Liver (tissue), 8 donors: ENCODE measurements at regions not wholly inside any gene's neighbourhood (a gene's known extent, or its start where the extent isn't known, plus 50 kb on each side); places are given as distances from the start of the nearest gene placed in this dataset.

ENCODE experiments used
- DNase-seq: peaks from one replicate; pipeline ENCODE4 v3.0.0-alpha.2; 2017; ENCODE audit warnings: low spot score
- H3K27ac ChIP-seq, 2 donors: one replicate each; pipeline ENCODE4 v1.7.0; 2013; ENCODE audit warnings: inconsistent platforms in 2 of 2, low read length in 2 of 2, control low read depth in 1 of 2, low read depth in 1 of 2, mild to moderate bottlenecking in 1 of 2
- H3K27me3 ChIP-seq, 4 donors: one replicate each; pipeline versions ENCODE4 v1.6.1 to v1.7.0; 2013; ENCODE audit warnings: low read length in 3 of 4, inconsistent platforms in 1 of 4, mild to moderate bottlenecking in 1 of 4, moderate library complexity in 1 of 4; ENCODE audit not compliant: control insufficient read depth in 4 of 4, insufficient read depth in 4 of 4
- H3K36me3 ChIP-seq, 4 donors: one replicate each; pipeline versions ENCODE4 v1.6.1 to v1.7.0; 2013; ENCODE audit warnings: low read length in 3 of 4, mild to moderate bottlenecking in 3 of 4, low read depth in 1 of 4, moderate library complexity in 1 of 4; ENCODE audit not compliant: control insufficient read depth in 4 of 4, insufficient read depth in 3 of 4
- H3K4me1 ChIP-seq, 4 donors: one replicate each; pipeline versions ENCODE4 v1.6.1 to v1.7.0; 2013; ENCODE audit warnings: low read length in 3 of 4, mild to moderate bottlenecking in 3 of 4, moderate library complexity in 1 of 4; ENCODE audit not compliant: control insufficient read depth in 4 of 4, insufficient read depth in 4 of 4
- H3K4me3 ChIP-seq, 3 donors: one replicate each; pipeline versions ENCODE4 v1.6.1 to v1.7.0; 2013; ENCODE audit warnings: low read length in 3 of 3, control low read depth in 1 of 3, low read depth in 1 of 3, mild to moderate bottlenecking in 1 of 3
- H3K9ac ChIP-seq, 2 donors: one replicate each; pipeline ENCODE4 v1.7.0; 2013; ENCODE audit warnings: low read length in 2 of 2, mild to moderate bottlenecking in 2 of 2, moderate library complexity in 2 of 2, control low read depth in 1 of 2, low read depth in 1 of 2
- H3K9me3 ChIP-seq, 4 donors: one replicate each; pipeline versions ENCODE4 v1.6.1 to v1.7.0; 2013; ENCODE audit warnings: low read length in 3 of 4; ENCODE audit not compliant: control insufficient read depth in 4 of 4
- EGR1 ChIP-seq, 2 donors: IDR thresholded peaks; 2 replicates each; pipeline ENCODE4 v1.6.1; 2016 to 2018; ENCODE audit warnings: antibody characterized with exemption in 2 of 2, low read depth in 2 of 2
- FOXA1 ChIP-seq: IDR thresholded peaks from 2 replicates; pipeline ENCODE4 v1.6.1; 2016; ENCODE audit warnings: antibody characterized with exemption
- FOXA2 ChIP-seq: IDR thresholded peaks from 2 replicates; pipeline ENCODE4 v1.6.1; 2016; ENCODE audit warnings: antibody characterized with exemption
- GABPA ChIP-seq, 2 donors: IDR thresholded peaks in 1 of 2; conservative IDR thresholded peaks in 1 of 2; 2 replicates each; pipeline ENCODE4 v1.6.1; 2016; ENCODE audit warnings: antibody characterized with exemption in 2 of 2, mild to moderate bottlenecking in 1 of 2, moderate library complexity in 1 of 2
- HNF4A ChIP-seq, 2 donors: conservative IDR thresholded peaks; 2 replicates each; pipeline ENCODE4 v1.6.1; 2016; ENCODE audit warnings: antibody characterized with exemption in 2 of 2, mild to moderate bottlenecking in 2 of 2
- JUND ChIP-seq, 2 donors: IDR thresholded peaks; 2 replicates each; pipeline ENCODE4 v1.6.1; 2016; ENCODE audit warnings: antibody characterized with exemption in 2 of 2
- NR2F2 ChIP-seq: IDR thresholded peaks from 2 replicates; pipeline ENCODE4 v1.6.1; 2016; ENCODE audit warnings: antibody characterized with exemption
- RXRA ChIP-seq, 2 donors: IDR thresholded peaks; 2 replicates each; pipeline ENCODE4 v1.6.1; 2017 to 2018; ENCODE audit warnings: antibody characterized with exemption in 2 of 2, mild to moderate bottlenecking in 1 of 2
- SP1 ChIP-seq: IDR thresholded peaks from 2 replicates; pipeline ENCODE4 v1.6.1; 2018; ENCODE audit warnings: antibody characterized with exemption, mild to moderate bottlenecking
- TAF1 ChIP-seq: conservative IDR thresholded peaks from 2 replicates; pipeline ENCODE4 v1.6.1; 2016; ENCODE audit warnings: antibody characterized with exemption, mild to moderate bottlenecking
- YY1 ChIP-seq: IDR thresholded peaks from 2 replicates; pipeline ENCODE4 v1.6.1; 2016; ENCODE audit warnings: antibody characterized with exemption, mild to moderate bottlenecking
- WGBS: extraction: QIAGEN DNeasy Blood & Tissue Kit; methylation state at CpG from one replicate; pipeline ENCODE4 v1.1.7; 2013; 5-methylcytosine and 5-hydroxymethylcytosine counted together
- TF ChIP-seq, protein P1 (sequence below): IDR thresholded peaks from 2 replicates; pipeline ENCODE4 v1.6.1; 2016; ENCODE audit warnings: antibody characterized with exemption
- TF ChIP-seq, protein P2 (sequence below): IDR thresholded peaks from 2 replicates; pipeline ENCODE4 v1.6.1; 2016; ENCODE audit warnings: antibody characterized with exemption
- TF ChIP-seq, protein P3 (sequence below): IDR thresholded peaks from 2 replicates; pipeline ENCODE4 v1.6.1; 2016; ENCODE audit warnings: antibody characterized with exemption, mild to moderate bottlenecking
- TF ChIP-seq, protein P4 (sequence below): fragments of 150-350 bp; IDR thresholded peaks from 2 replicates; pipeline ENCODE4 v1.5.1; 2017; ENCODE audit warnings: improper control_type of control experiment, low read depth, low read length; ENCODE audit not compliant: missing input control
- donor health status: healthy.
- donor health status: healthy.
- donor health status: healthy.
- donor health status: healthy.
- donor health status: healthy.

DNA sequence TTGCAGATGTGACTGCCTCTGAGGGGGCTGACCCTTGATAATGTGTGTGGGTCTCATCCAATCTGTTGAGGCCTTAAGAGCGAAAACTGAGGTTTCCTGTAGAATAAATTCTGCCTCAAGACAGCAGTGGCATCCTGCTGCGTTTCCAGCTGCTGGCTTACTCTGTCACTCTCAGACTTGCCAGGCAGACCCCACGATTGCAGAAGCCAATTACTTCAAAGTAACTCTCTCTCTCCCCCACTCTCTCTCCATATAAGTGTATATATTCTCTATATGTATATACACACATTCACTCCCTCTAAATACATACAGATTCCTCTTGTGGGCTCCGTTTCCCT lies 152.5 kb upstream of the ALKAL2 start:
- no peak for DNase-seq
- Histone ChIP-seq H3K9me3 (no peaks in the 10 kb centered on the region), H3K27ac (no peak overlapping the region), H3K36me3 (no peaks in the 10 kb centered on the region), H3K27me3 (no peaks in the 10 kb centered on the region), H3K4me3 (no peak overlapping the region), H3K9ac (no peak overlapping the region), H3K4me1 (no peaks in the 10 kb centered on the region)
- 52% methylated on average over 4 of the region's 4 CpGs for WGBS
- TF ChIP-seq, protein P1, sequence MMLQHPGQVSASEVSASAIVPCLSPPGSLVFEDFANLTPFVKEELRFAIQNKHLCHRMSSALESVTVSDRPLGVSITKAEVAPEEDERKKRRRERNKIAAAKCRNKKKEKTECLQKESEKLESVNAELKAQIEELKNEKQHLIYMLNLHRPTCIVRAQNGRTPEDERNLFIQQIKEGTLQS = no peak
- TF ChIP-seq YY1 (no peak), FOXA1 (no peak), FOXA2 (no peak), GABPA (IDR thresholded peaks at IDR 0.05 in 1 of 2, conservative IDR thresholded peaks at IDR 0.05 in 1 of 2) (no peak), JUND (IDR thresholded peaks at IDR 0.05) (no peak), RXRA (IDR thresholded peaks at IDR 0.05) (no peak), NR2F2 (no peak), EGR1 (IDR thresholded peaks at IDR 0.05; ENCODE audit: low read depth in 2 of 2) (no peak)
- TF ChIP-seq, protein P2, sequence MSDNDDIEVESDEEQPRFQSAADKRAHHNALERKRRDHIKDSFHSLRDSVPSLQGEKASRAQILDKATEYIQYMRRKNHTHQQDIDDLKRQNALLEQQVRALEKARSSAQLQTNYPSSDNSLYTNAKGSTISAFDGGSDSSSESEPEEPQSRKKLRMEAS = no peak
- TF ChIP-seq, protein P3, sequence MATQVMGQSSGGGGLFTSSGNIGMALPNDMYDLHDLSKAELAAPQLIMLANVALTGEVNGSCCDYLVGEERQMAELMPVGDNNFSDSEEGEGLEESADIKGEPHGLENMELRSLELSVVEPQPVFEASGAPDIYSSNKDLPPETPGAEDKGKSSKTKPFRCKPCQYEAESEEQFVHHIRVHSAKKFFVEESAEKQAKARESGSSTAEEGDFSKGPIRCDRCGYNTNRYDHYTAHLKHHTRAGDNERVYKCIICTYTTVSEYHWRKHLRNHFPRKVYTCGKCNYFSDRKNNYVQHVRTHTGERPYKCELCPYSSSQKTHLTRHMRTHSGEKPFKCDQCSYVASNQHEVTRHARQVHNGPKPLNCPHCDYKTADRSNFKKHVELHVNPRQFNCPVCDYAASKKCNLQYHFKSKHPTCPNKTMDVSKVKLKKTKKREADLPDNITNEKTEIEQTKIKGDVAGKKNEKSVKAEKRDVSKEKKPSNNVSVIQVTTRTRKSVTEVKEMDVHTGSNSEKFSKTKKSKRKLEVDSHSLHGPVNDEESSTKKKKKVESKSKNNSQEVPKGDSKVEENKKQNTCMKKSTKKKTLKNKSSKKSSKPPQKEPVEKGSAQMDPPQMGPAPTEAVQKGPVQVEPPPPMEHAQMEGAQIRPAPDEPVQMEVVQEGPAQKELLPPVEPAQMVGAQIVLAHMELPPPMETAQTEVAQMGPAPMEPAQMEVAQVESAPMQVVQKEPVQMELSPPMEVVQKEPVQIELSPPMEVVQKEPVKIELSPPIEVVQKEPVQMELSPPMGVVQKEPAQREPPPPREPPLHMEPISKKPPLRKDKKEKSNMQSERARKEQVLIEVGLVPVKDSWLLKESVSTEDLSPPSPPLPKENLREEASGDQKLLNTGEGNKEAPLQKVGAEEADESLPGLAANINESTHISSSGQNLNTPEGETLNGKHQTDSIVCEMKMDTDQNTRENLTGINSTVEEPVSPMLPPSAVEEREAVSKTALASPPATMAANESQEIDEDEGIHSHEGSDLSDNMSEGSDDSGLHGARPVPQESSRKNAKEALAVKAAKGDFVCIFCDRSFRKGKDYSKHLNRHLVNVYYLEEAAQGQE = no peak

DNA sequence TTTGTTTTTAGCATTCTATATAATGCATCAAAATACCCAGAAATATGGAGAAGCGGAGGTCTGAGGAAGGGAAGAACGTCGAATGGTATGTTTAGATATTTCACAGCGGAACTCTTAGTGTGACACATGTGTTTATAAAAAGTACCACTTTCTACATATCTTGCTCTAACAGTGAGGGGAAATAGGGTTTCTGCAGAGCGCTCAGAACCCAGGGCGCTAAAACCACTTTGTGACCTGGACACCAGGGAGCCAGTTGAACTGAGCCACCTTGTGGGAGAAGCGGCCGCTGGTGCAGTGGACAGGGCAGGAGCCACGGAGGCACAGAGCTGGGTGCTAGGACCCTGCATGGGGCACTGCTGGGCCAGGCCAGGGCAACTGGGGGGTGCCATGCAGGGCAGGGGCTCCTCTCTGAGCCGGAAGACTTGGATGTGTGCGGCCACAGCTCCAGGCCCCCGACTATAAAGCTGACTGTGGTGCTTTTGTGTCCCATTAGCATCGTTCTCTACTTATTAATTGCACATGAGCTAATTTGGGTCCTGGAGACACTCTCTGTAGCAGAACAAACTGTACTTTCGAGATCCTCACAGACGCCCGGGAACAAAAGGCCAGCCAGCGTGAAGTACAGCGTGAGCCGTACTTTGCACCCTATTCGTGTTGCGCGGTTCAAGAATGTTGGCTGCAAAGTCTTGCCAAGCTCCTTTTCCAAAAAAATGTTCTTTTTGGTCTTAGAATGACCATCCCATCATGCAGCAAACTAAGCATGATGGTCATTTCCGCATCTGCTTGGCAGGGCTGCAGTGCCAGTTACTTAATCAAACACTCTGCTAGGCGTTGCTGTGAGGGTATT lies 151.9 kb upstream of the ALKAL2 start:
- DNase-seq = no peak
- H3K36me3 ChIP-seq = no peaks in the 10 kb centered on the region
- TF ChIP-seq HNF4A (conservative IDR thresholded peaks at IDR 0.05) (no peak), NR2F2 (peak; percentile 65)
- WGBS = 83% methylated on average over 24 of the region's 24 CpGs
- no peaks in the 10 kb centered on the region for H3K4me1 ChIP-seq
- H3K27ac ChIP-seq = no peak overlapping the region
- no peak overlapping the region for H3K9ac ChIP-seq
- no peaks in the 10 kb centered on the region for H3K9me3 ChIP-seq
- no peak overlapping the region for H3K4me3 ChIP-seq
- H3K27me3 ChIP-seq = no peaks in the 10 kb centered on the region

DNA sequence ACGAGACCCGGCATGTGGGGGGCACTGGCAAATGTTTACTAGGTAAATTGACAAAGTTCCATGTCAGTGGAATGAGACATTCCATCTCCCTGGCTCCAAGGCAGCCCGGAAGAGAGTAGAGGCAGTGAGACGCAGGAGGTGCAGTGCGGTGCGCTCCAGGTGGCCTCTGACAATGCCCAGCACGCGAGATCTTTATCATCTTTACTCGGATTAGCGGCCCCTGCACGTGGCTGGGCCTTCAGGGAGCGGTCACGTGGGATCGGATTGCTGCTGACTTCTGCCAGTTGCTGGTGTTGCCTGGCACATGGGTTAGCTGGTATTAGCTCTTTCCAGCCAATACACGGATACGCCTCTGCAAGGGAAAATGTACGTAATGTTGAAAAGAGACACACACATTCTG lies 151.2 kb upstream of the ALKAL2 start:
- Histone ChIP-seq H3K36me3 (no peaks in the 10 kb centered on the region), H3K27ac (no peak overlapping the region)

More for the DNA sequence above, 151.2 kb upstream of the ALKAL2 start:
- Histone ChIP-seq H3K4me3 (no peak overlapping the region), H3K9me3 (no peaks in the 10 kb centered on the region), H3K27me3 (no peaks in the 10 kb centered on the region), H3K4me1 (no peaks in the 10 kb centered on the region), H3K9ac (no peak overlapping the region)
- DNase-seq = no peak
- TF ChIP-seq, protein P4, sequence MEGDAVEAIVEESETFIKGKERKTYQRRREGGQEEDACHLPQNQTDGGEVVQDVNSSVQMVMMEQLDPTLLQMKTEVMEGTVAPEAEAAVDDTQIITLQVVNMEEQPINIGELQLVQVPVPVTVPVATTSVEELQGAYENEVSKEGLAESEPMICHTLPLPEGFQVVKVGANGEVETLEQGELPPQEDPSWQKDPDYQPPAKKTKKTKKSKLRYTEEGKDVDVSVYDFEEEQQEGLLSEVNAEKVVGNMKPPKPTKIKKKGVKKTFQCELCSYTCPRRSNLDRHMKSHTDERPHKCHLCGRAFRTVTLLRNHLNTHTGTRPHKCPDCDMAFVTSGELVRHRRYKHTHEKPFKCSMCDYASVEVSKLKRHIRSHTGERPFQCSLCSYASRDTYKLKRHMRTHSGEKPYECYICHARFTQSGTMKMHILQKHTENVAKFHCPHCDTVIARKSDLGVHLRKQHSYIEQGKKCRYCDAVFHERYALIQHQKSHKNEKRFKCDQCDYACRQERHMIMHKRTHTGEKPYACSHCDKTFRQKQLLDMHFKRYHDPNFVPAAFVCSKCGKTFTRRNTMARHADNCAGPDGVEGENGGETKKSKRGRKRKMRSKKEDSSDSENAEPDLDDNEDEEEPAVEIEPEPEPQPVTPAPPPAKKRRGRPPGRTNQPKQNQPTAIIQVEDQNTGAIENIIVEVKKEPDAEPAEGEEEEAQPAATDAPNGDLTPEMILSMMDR = no peak
- TF ChIP-seq, protein P2 = no peak
- TF ChIP-seq SP1 (no peak), TAF1 (no peak), JUND (IDR thresholded peaks at IDR 0.05) (no peak)
- 60% methylated on average over 17 of the region's 17 CpGs for WGBS
